22Rv1 (cell line): ENCODE measurements at regions not wholly inside any gene's neighbourhood (a gene's known extent, or its start where the extent isn't known, plus 50 kb on each side); places are given as distances from the start of the nearest gene placed in this dataset.

Source experiments
- CTCF ChIP-seq: fragments of 450-650 bp; IDR thresholded peaks from 2 replicates; pipeline ENCODE4 v1.5.1; 2017; ENCODE audit warnings: mild to moderate bottlenecking
- ZFX ChIP-seq: fragments of 450-650 bp; IDR thresholded peaks from 2 replicates; pipeline ENCODE4 v1.6.1; 2017; ENCODE audit warnings: antibody characterized with exemption, borderline replicate concordance

GRCh38 chr12:91880528-91880927 is 265.1 kb downstream of the BTG1 start:
- TF ChIP-seq CTCF (no peak), ZFX (no peak)
